WTC11 (cell line): ENCODE measurements at regions not wholly inside any gene's neighbourhood (a gene's known extent, or its start where the extent isn't known, plus 50 kb on each side); places are given as distances from the start of the nearest gene placed in this dataset.
A peak's percentile ranks its signal among the peaks of the same experiment; 100 is the strongest.

ENCODE experiments used
- ATAC-seq: fragments of 200-7000 bp; cut with Tn5 transposase; 2 replicates; pipeline ENCODE4 v1.10.0; 2021; ENCODE audit warnings: mild to moderate bottlenecking, moderate library complexity
- CTCF ChIA-PET: fragments of 300-600 bp; sonication (Branson Sonifier 250); formaldehyde crosslinking; loops from one replicate; lab custom pipeline; 2021; ENCODE audit warnings: antibody characterized with exemption; lab: Charles Lee
- POLR2A ChIA-PET: fragments of 350-600 bp; sonication (Branson Sonifier 250); formaldehyde crosslinking; loops from one replicate; lab custom pipeline; 2021; ENCODE audit warnings: antibody characterized with exemption; lab: Charles Lee
- DNase-seq: peaks from one replicate; pipeline ENCODE4 v3.0.0; 2021; ENCODE audit warnings: low spot score
- H3K27ac Mint-ChIP-seq: 2 replicates; pipeline ENCODE4 v1.8.0; 2021; ENCODE audit warnings: mixed read lengths
- H3K27me3 Mint-ChIP-seq: 2 replicates; pipeline ENCODE4 v1.8.0; 2021; ENCODE audit warnings: low read depth, mild to moderate bottlenecking, moderate library complexity, mixed read lengths
- H3K36me3 Mint-ChIP-seq: 2 replicates; pipeline ENCODE4 v1.8.0; 2021; ENCODE audit warnings: mixed read lengths
- H3K4me1 Mint-ChIP-seq: 2 replicates; pipeline ENCODE4 v1.8.0; 2022; ENCODE audit warnings: mixed read lengths
- H3K4me3 Mint-ChIP-seq: 2 replicates; pipeline ENCODE4 v1.8.0; 2021; ENCODE audit warnings: mild to moderate bottlenecking, moderate library complexity, mixed read lengths
- H3K9me3 Mint-ChIP-seq: 2 replicates; pipeline ENCODE4 v1.8.0; 2021; ENCODE audit warnings: mixed read lengths
- CBFB ChIP-seq: sonication (generic); formaldehyde crosslinking; IDR thresholded peaks from 2 replicates; pipeline ENCODE4 v1.8.1; 2022; ENCODE audit warnings: mild to moderate bottlenecking, low read depth, missing genetic modification reagents
- EMX1 ChIP-seq: fragments of 250-450 bp; sonication (Bioruptor Pico); IDR thresholded peaks from 2 replicates; pipeline ENCODE4 v1.8.0; 2021; ENCODE audit warnings: mild to moderate bottlenecking
- GABPB1 ChIP-seq: sonication (generic); formaldehyde crosslinking; IDR thresholded peaks from 2 replicates; pipeline ENCODE4 v1.8.1; 2023; ENCODE audit warnings: mild to moderate bottlenecking, missing genetic modification reagents
- HMGA2 ChIP-seq: fragments of 250-450 bp; sonication (Bioruptor Pico); IDR thresholded peaks from 2 replicates; pipeline ENCODE4 v1.4.0; 2021; ENCODE audit warnings: mild to moderate bottlenecking, moderate library complexity
- IRF2 ChIP-seq: sonication (generic); formaldehyde crosslinking; IDR thresholded peaks from 2 replicates; pipeline ENCODE4 v1.8.0; 2022; ENCODE audit warnings: low read depth, missing genetic modification reagents, borderline replicate concordance
- JAZF1 ChIP-seq: fragments of 250-450 bp; sonication (Bioruptor Pico); IDR thresholded peaks from 2 replicates; pipeline ENCODE4 v1.9.0; 2021; ENCODE audit warnings: moderate library complexity, mild to moderate bottlenecking, inconsistent platforms
- NR1H2 ChIP-seq: sonication (generic); formaldehyde crosslinking; IDR thresholded peaks from 2 replicates; pipeline ENCODE4 v1.9.0; 2021; ENCODE audit warnings: mild to moderate bottlenecking, moderate library complexity, missing genetic modification reagents
- PRRX2 ChIP-seq: fragments of 250-450 bp; sonication (Bioruptor Pico); IDR thresholded peaks from 2 replicates; pipeline ENCODE4 v1.8.0; 2021; ENCODE audit warnings: mild to moderate bottlenecking
- SMAD4 ChIP-seq: sonication (generic); formaldehyde crosslinking; IDR thresholded peaks from 2 replicates; pipeline ENCODE4 v1.8.0; 2022; ENCODE audit warnings: mild to moderate bottlenecking, missing genetic modification reagents
- STAT6 ChIP-seq: sonication (generic); formaldehyde crosslinking; conservative IDR thresholded peaks from 2 replicates; pipeline ENCODE4 v1.8.1; 2023; ENCODE audit warnings: mild to moderate bottlenecking, low read depth, missing genetic modification reagents, moderate library complexity
- TCF7 ChIP-seq: sonication (generic); formaldehyde crosslinking; IDR thresholded peaks from 2 replicates; pipeline ENCODE4 v1.8.0; 2022; ENCODE audit warnings: mild to moderate bottlenecking, low read depth, missing genetic modification reagents, moderate library complexity
- TEAD4 ChIP-seq: sonication (generic); formaldehyde crosslinking; IDR thresholded peaks from 2 replicates; pipeline ENCODE4 v1.8.0; 2022; ENCODE audit warnings: mild to moderate bottlenecking, missing genetic modification reagents
- ZBTB21 ChIP-seq: sonication (generic); formaldehyde crosslinking; IDR thresholded peaks from 2 replicates; pipeline ENCODE4 v1.8.1; 2023; ENCODE audit warnings: mild to moderate bottlenecking, missing genetic modification reagents, borderline replicate concordance
- ZBTB43 ChIP-seq: sonication (generic); formaldehyde crosslinking; IDR thresholded peaks from 2 replicates; pipeline ENCODE4 v1.8.1; 2023; ENCODE audit warnings: mild to moderate bottlenecking, missing genetic modification reagents
- ZNF396 ChIP-seq: fragments of 250-450 bp; sonication (Bioruptor Pico); IDR thresholded peaks from 2 replicates; pipeline ENCODE4 v1.8.0; 2021; ENCODE audit warnings: mild to moderate bottlenecking, moderate library complexity, borderline replicate concordance
- ZNF416 ChIP-seq: fragments of 250-450 bp; sonication (Bioruptor Pico); IDR thresholded peaks from 2 replicates; pipeline ENCODE4 v1.9.0; 2021; ENCODE audit warnings: mild to moderate bottlenecking, inconsistent platforms
- TF ChIP-seq, protein P1 (sequence below): sonication (generic); formaldehyde crosslinking; IDR thresholded peaks from 2 replicates; pipeline ENCODE4 v1.8.0; 2022; ENCODE audit warnings: mild to moderate bottlenecking, missing genetic modification reagents
- TF ChIP-seq, protein P2 (sequence below): sonication (generic); formaldehyde crosslinking; IDR thresholded peaks from 2 replicates; pipeline ENCODE4 v1.8.1; 2023; ENCODE audit warnings: mild to moderate bottlenecking, moderate library complexity, missing genetic modification reagents
- TF ChIP-seq, protein P3 (sequence below): sonication (generic); formaldehyde crosslinking; IDR thresholded peaks from 2 replicates; pipeline ENCODE4 v1.8.1; 2023; ENCODE audit warnings: mild to moderate bottlenecking, missing genetic modification reagents
- TF ChIP-seq, protein P4 (sequence below): sonication (generic); formaldehyde crosslinking; IDR thresholded peaks from 2 replicates; pipeline ENCODE4 v1.8.0; 2023; ENCODE audit warnings: missing genetic modification reagents
- TF ChIP-seq, protein P5 (sequence below): fragments of 250-450 bp; sonication (Bioruptor Pico); IDR thresholded peaks from 2 replicates; pipeline ENCODE4 v1.9.0; 2021; ENCODE audit warnings: moderate library complexity, mild to moderate bottlenecking, inconsistent platforms, borderline replicate concordance

GRCh38 chr4:148874331-148874730 lies 432.1 kb upstream of the NR3C2 start:
- Mint-ChIP-seq H3K27me3 (peaks cover 4% of the 10 kb centered on the region; the same call in 1 of the 2 replicates), H3K9me3 (0 out of 2 replicates have a peak, but pooled peaks cover 3% of the 10 kb centered on the region), H3K27ac (no peak overlapping the region), H3K4me3 (no peak overlapping the region), H3K4me1 (peaks cover 24% of the 10 kb centered on the region), H3K36me3 (no peaks in the 10 kb centered on the region)
- peak; percentile 69 for ATAC-seq
- TF ChIP-seq TEAD4 (CRISPR knock-in tag): no peak
- TF ChIP-seq, protein P1, sequence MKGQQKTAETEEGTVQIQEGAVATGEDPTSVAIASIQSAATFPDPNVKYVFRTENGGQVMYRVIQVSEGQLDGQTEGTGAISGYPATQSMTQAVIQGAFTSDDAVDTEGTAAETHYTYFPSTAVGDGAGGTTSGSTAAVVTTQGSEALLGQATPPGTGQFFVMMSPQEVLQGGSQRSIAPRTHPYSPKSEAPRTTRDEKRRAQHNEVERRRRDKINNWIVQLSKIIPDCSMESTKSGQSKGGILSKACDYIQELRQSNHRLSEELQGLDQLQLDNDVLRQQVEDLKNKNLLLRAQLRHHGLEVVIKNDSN: no peak
- no peak for TF ChIP-seq EMX1 (CRISPR knock-in tag)
- no peak for TF ChIP-seq ZNF396
- no peak for DNase-seq
- POLR2A ChIA-PET: no interaction called here
- CTCF ChIA-PET: interaction anchor here (0.6 to 0.7 kb wide), 2 partner anchors 9 to 13 kb away, joined by 3 read pairs; no protein-coding TSS in a partner anchor

DNA sequence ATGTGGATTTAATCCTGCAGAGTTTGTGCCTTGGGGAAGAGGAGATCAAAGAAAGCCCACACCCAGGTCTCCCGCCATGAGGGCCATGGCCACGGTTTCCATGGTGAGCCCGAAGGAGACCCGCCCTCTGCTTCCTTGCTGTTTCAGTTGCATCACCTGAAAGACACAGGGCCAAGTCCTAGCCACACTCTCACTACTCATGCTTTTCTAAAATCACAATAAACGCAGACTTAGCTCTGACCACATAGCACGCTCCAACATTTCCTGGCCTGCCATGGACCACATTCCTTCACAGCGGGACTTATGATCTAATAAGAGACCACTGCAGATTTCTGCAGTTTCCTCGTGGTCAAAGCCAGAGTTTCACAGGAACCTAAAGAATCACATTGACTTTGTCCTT lies 426.0 kb upstream of the NR3C2 start:
- Mint-ChIP-seq H3K27me3 (no peaks in the 10 kb centered on the region), H3K9me3 (no peaks in the 10 kb centered on the region), H3K36me3 (no peaks in the 10 kb centered on the region), H3K4me3 (no peak overlapping the region), H3K4me1 (peaks cover 7% of the 10 kb centered on the region), H3K27ac (no peak overlapping the region)
- ChIA-PET POLR2A (no interaction called here), CTCF (no interaction called here)
- ATAC-seq (no peak), DNase-seq (no peak)
- TF ChIP-seq GABPB1 (CRISPR knock-in tag) (no peak), PRRX2 (no peak), NR1H2 (CRISPR knock-in tag) (no peak), TCF7 (no peak), ZNF416 (no peak), STAT6 (CRISPR knock-in tag) (no peak), JAZF1 (CRISPR knock-in tag) (no peak), CBFB (no peak)
- TF ChIP-seq, protein P2, sequence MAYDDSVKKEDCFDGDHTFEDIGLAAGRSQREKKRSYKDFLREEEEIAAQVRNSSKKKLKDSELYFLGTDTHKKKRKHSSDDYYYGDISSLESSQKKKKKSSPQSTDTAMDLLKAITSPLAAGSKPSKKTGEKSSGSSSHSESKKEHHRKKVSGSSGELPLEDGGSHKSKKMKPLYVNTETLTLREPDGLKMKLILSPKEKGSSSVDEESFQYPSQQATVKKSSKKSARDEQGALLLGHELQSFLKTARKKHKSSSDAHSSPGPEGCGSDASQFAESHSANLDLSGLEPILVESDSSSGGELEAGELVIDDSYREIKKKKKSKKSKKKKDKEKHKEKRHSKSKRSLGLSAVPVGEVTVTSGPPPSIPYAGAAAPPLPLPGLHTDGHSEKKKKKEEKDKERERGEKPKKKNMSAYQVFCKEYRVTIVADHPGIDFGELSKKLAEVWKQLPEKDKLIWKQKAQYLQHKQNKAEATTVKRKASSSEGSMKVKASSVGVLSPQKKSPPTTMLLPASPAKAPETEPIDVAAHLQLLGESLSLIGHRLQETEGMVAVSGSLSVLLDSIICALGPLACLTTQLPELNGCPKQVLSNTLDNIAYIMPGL (CRISPR knock-in tag): no peak
- TF ChIP-seq, protein P3, sequence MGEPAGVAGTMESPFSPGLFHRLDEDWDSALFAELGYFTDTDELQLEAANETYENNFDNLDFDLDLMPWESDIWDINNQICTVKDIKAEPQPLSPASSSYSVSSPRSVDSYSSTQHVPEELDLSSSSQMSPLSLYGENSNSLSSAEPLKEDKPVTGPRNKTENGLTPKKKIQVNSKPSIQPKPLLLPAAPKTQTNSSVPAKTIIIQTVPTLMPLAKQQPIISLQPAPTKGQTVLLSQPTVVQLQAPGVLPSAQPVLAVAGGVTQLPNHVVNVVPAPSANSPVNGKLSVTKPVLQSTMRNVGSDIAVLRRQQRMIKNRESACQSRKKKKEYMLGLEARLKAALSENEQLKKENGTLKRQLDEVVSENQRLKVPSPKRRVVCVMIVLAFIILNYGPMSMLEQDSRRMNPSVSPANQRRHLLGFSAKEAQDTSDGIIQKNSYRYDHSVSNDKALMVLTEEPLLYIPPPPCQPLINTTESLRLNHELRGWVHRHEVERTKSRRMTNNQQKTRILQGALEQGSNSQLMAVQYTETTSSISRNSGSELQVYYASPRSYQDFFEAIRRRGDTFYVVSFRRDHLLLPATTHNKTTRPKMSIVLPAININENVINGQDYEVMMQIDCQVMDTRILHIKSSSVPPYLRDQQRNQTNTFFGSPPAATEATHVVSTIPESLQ (CRISPR knock-in tag): no peak
- TF ChIP-seq, protein P4, sequence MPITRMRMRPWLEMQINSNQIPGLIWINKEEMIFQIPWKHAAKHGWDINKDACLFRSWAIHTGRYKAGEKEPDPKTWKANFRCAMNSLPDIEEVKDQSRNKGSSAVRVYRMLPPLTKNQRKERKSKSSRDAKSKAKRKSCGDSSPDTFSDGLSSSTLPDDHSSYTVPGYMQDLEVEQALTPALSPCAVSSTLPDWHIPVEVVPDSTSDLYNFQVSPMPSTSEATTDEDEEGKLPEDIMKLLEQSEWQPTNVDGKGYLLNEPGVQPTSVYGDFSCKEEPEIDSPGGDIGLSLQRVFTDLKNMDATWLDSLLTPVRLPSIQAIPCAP (CRISPR knock-in tag): no peak
- TF ChIP-seq, all 79 proteins: peak for 0

- Mint-ChIP-seq H3K27ac (no peak overlapping the region), H3K4me3 (no peak overlapping the region), H3K27me3 (no peaks in the 10 kb centered on the region), H3K36me3 (no peaks in the 10 kb centered on the region), H3K9me3 (no peaks in the 10 kb centered on the region), H3K4me1 (no peaks in the 10 kb centered on the region)
- no peak for ATAC-seq
- TF ChIP-seq HMGA2 (CRISPR knock-in tag): no peak
- no peak for TF ChIP-seq ZBTB43 (CRISPR knock-in tag)
- TF ChIP-seq, protein P1: no peak
- TF ChIP-seq IRF2: no peak
- no peak for TF ChIP-seq ZBTB21 (CRISPR knock-in tag)
- TF ChIP-seq SMAD4 (CRISPR knock-in tag): no peak
- TF ChIP-seq, protein P5, sequence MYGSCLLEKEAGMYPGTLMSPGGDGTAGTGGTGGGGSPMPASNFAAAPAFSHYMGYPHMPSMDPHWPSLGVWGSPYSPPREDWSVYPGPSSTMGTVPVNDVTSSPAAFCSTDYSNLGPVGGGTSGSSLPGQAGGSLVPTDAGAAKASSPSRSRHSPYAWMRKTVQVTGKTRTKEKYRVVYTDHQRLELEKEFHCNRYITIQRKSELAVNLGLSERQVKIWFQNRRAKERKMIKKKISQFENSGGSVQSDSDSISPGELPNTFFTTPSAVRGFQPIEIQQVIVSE (CRISPR knock-in tag): no peak
- ChIA-PET POLR2A (no interaction called here), CTCF (no interaction called here)
- DNase-seq: no peak
Observed at GRCh38 chr4:148866666-148867065, 424.5 kb upstream of the NR3C2 start.
